HG02852 (cell line): ENCODE measurements at regions not wholly inside any gene's neighbourhood (a gene's known extent, or its start where the extent isn't known, plus 50 kb on each side); places are given as distances from the start of the nearest gene placed in this dataset.
"Not testable (repeated sequence)": the region's sequence is repeated elsewhere in the genome, so short reads cannot be mapped to it uniquely, and the experiment has no call there.

Experiments used
- ATAC-seq: cut with Tn5 transposase; IDR thresholded peaks from one replicate; pipeline ENCODE4 v1.9.1; 2021; ENCODE audit warnings: mild to moderate bottlenecking, moderate library complexity; ENCODE audit not compliant: unreplicated experiment

GRCh38 chr15:26132811-26133210 lies 269.7 kb upstream of the ATP10A start:
- ATAC-seq: no peak

- ATAC-seq: no peak
Measured at GRCh38 chr15:26129852-26130251, 266.7 kb upstream of the ATP10A start.

- no peak for ATAC-seq
Measured at GRCh38 chr15:26128611-26129140, 265.5 kb upstream of the ATP10A start.

DNA sequence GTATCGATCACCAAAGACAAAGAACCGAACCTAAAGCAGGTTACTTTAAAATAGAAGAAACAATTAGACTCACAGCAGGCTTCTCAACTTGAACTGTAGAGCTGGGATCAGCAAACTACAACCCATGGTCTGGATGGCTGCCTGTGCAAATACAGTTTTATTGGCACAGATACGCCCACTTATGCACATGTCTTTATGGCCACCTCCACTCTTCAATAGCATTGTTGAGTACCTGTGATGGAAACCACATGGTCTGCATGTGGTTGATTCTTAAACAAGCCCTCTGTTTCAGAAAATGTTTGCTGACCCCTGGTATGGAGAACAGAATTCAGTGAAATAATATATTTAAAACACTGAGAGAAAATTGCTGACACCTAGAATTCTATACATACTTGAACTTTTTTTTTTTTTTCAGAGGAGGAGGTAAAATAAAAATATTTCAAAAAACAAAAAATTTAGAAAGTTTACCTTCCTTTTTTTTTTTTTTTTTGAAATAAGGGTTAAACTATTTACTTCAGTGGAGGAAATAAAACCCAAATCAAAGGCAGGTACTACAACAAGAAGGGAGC lies 263.8 kb upstream of the ATP10A start:
- no peak for ATAC-seq

- no peak for ATAC-seq
Measured at GRCh38 chr15:26126070-26126469, 262.9 kb upstream of the ATP10A start.

- no peak for ATAC-seq
Measured at GRCh38 chr15:26125664-26126063, 262.5 kb upstream of the ATP10A start.

DNA sequence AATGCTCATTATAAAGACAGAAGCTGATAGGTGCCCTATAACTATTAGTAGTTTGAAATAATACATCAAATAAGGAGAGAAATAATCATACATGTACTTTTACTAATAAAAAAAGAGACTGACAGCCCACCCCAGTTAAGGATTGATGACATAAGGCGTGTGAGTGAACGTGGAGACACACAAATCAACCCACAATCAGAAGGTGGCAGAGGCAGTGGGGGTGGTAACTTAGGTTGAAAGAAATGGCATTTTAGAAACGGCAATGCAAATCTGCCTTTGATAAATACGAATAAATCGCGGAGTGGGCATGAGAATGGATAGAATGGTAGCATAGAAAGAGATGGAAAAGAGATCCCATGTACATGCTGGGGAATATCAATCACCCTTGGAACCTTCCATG lies 256.2 kb upstream of the ATP10A start:
- ATAC-seq: no peak

DNA sequence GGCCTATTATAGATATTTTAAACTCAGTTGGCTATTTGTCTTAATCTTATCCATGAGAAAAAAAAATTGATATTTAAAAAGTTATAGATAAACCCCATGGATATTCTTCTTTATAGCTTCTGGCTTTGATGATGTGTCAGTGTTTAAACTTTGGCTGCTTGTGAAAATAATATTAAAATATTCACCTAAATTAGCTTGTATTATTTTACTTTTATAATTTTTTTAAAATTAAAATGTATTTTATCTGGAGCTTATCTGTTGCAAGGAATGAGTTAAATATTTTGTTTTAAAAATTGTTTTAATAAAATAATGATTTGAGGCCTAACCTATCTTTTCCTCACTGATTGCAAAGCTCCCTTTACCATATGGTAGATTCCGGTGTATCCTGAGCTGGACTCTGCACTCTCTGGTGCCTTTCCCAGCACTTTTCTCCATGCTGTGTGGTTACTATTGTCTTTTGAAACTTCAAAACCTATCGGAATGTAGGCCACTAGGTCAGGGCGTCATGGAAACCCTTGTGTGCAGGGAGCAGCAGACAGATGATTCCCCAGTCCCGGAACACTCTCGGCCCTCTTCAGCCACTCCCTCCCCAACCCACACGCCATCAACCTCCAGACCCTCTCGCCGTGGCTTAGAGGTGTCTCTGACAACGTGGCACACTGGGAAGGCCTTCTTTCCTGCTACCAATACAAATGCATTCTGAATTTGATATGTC lies 252.3 kb upstream of the ATP10A start:
- ATAC-seq: no peak

- not testable (repeated sequence) for ATAC-seq
Measured at GRCh38 chr15:26114128-26114527, 251.0 kb upstream of the ATP10A start.

GRCh38 chr15:26113296-26113695 lies 250.2 kb upstream of the ATP10A start:
- ATAC-seq: no peak

- no peak for ATAC-seq
Measured at GRCh38 chr15:26109203-26109602, 246.1 kb upstream of the ATP10A start.

DNA sequence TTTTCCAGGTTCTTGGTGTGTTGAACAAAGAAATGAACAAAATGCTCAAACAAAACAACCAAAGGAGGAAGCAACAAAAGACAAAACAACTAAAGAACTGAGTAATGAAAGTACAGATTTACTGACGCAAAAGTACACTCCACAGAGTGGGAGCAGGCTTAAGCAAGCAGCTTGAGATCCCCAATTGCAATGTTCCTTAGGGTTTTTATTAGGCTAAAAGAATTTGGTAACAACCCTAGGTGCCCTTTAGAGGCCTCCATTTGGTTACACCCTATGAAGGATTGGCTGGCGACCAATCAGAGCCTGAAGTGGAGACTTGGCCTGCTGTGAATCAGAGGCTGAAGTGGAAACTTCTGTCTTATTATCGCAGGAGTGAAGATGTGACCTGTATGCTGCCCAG lies 243.4 kb upstream of the ATP10A start:
- no peak for ATAC-seq

DNA sequence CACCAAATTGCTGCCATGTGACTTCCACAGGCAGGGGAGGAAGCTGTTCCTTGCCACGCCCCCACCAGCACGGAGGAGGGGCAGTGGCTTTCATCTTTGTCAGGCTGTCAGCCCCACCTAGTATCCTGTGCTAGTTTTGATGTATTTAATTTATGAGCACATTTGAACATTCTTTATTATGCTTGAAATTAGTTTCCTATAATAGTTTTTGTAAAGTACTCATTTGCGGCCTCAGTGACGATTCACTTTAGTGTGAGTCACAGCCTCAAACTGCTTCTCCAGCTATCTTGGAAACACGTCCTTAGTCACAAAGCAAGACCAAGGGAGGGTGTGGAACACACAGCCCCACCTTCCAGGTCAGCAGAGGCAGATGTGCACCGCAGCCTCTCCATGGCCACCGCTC lies 239.9 kb upstream of the ATP10A start:
- ATAC-seq: no peak

DNA sequence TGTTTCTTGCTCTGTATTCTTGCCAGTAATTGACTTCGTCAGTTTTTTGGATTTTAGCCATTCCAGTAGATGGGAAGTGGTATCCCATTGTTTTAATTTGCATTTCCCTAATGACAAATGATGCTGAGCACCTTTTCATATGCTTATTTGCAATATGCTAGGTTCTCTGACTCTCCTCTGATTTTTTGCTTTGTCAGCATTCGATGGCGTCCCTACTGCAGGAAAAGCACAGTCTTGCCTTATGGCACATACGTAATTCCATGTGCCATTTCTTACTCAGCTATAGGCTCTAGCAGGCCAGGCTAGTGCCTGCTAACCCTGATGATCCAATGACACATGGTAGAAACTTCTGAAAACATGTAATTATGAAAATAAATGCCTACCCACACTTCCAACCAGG lies 239.2 kb upstream of the ATP10A start:
- ATAC-seq: no peak

GRCh38 chr15:26101443-26101842 lies 238.3 kb upstream of the ATP10A start:
- no peak for ATAC-seq

DNA sequence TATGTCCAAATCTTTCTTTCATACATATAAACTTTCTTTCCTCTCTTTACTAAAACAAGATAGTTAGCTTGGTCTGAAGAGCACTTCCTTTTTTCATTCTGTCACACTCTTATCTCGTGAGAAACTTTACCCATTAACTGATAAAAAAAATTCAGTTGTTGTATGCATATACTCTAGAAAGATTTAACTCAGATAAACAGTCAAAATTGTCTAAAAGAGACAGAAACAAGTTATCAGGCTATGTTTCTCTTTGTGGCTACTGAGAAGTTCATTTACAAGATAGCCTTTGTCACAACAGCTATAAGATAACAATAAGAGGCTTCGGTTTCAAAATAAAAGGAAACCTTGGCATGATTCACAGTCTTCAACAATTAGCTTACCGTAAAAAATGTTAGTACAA lies 235.7 kb upstream of the ATP10A start:
- no peak for ATAC-seq

DNA sequence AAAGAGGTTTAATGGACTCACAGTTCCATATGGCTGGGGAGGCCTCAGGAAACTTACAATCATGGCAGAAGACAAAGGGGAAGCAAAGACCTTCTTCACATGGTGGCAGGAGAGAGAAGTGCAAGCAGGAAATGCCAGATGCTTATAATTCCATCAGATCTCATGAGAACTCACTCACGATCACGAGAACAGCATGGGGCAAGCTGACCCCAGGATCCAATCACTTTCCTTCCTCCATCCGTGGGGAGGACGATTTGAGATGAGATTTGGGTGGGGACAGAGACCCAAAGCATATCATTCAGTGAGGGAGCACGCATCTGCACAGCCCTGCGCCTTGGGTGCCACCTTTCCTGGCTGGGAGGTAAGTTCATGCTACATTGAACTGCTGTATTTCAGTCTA lies 234.1 kb upstream of the ATP10A start:
- no peak for ATAC-seq

- ATAC-seq: no peak
Measured at GRCh38 chr15:26096581-26096980, 233.5 kb upstream of the ATP10A start.

GRCh38 chr15:26095710-26096330 lies 232.7 kb upstream of the ATP10A start:
- ATAC-seq: no peak

- ATAC-seq: no peak
Measured at GRCh38 chr15:26091184-26091583, 228.1 kb upstream of the ATP10A start.

GRCh38 chr15:26087881-26088280 lies 224.8 kb upstream of the ATP10A start:
- ATAC-seq: no peak

DNA sequence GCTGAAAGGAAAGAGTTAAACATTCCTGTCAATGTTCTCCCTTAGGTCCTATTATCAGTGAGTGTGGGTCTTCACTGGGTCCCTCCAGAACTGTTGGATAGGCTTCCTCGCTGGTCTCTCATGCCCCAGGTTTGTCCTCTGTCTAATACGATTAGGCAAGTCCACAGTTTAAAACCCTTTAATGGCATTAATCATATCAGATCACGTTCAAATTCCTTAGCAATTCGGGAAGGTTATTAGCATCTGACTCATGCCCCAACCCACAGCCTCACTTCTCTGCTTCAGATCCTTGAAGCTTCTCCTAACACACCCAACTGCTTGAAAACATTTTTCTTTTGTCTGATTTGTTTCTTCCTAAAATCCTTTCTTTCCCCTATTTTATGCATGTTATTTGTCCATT lies 224.3 kb upstream of the ATP10A start:
- ATAC-seq: no peak
